Retinal pigment epithelial cell (primary cell): ENCODE measurements at regions not wholly inside any gene's neighbourhood (a gene's known extent, or its start where the extent isn't known, plus 50 kb on each side); places are given as distances from the start of the nearest gene placed in this dataset.
"Not testable (repeated sequence)": the region's sequence is repeated elsewhere in the genome, so short reads cannot be mapped to it uniquely, and the experiment has no call there.

ENCODE experiments used
- DNase-seq: peaks from one replicate; pipeline ENCODE4 v3.0.0-alpha.2; 2010; ENCODE audit warnings: low read depth
- H3K4me3 ChIP-seq: 2 replicates; pipeline ENCODE4 v1.5.1; 2011; ENCODE audit warnings: mild to moderate bottlenecking, low read length, control low read depth, moderate library complexity
- TF ChIP-seq, protein P1 (sequence below): conservative IDR thresholded peaks from 2 replicates; pipeline ENCODE4 v1.5.1; 2011; ENCODE audit warnings: low read depth, low read length, control low read depth, inconsistent platforms

- H3K4me3 ChIP-seq = no peak overlapping the region
- TF ChIP-seq, protein P1, sequence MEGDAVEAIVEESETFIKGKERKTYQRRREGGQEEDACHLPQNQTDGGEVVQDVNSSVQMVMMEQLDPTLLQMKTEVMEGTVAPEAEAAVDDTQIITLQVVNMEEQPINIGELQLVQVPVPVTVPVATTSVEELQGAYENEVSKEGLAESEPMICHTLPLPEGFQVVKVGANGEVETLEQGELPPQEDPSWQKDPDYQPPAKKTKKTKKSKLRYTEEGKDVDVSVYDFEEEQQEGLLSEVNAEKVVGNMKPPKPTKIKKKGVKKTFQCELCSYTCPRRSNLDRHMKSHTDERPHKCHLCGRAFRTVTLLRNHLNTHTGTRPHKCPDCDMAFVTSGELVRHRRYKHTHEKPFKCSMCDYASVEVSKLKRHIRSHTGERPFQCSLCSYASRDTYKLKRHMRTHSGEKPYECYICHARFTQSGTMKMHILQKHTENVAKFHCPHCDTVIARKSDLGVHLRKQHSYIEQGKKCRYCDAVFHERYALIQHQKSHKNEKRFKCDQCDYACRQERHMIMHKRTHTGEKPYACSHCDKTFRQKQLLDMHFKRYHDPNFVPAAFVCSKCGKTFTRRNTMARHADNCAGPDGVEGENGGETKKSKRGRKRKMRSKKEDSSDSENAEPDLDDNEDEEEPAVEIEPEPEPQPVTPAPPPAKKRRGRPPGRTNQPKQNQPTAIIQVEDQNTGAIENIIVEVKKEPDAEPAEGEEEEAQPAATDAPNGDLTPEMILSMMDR = no peak
- no peak for DNase-seq
These were observed 259.3 kb downstream of the S1PR1 start for GRCh38 chr1:101496109-101496508.

GRCh38 chr1:101497881-101498559, 261.2 kb downstream of the S1PR1 start:
- TF ChIP-seq, protein P1 = no peak
- DNase-seq = no peak
- H3K4me3 ChIP-seq = no peak overlapping the region

- H3K4me3 ChIP-seq, DNase-seq: not testable (repeated sequence)
These were observed 267.3 kb downstream of the S1PR1 start for GRCh38 chr1:101504106-101504505.

GRCh38 chr1:101505240-101505639, 268.4 kb downstream of the S1PR1 start:
- not testable (repeated sequence) for H3K4me3 ChIP-seq, DNase-seq

GRCh38 chr1:101506541-101507164, 269.8 kb downstream of the S1PR1 start:
- TF ChIP-seq, protein P1 = peak; percentile 79

GRCh38 chr1:101507547-101507971, 270.7 kb downstream of the S1PR1 start:
- no peak overlapping the region for H3K4me3 ChIP-seq
- TF ChIP-seq, protein P1 = no peak
- peak; percentile 49 for DNase-seq

More at GRCh38 chr1:101506541-101507164, 269.8 kb downstream of the S1PR1 start:
- H3K4me3 ChIP-seq = no peak overlapping the region
- DNase-seq = no peak

GRCh38 chr1:101508913-101509312, 272.1 kb downstream of the S1PR1 start:
- no peak for DNase-seq
- TF ChIP-seq, protein P1 = no peak
- no peak overlapping the region for H3K4me3 ChIP-seq

DNA sequence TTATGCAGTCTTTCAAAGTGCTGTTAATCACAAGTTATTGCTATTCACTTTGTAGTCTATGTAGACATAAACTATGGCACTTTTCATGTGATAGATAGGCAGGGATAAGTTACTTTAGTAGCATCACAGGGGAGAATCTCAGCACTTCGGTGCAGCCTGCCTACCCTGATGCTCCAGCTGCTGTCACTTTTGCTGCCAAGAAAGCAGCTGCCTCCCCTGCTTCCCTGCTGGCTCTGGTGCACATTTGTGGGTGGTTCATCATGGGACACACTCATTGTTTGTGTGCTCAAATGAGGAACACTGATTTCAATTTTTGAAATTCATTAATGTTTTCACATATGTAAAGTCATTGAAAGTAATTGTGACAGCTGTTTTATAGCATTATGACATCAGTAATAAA, 272.6 kb downstream of the S1PR1 start:
- no peak for DNase-seq
- TF ChIP-seq, protein P1 = no peak
- no peak overlapping the region for H3K4me3 ChIP-seq
